Vagina (tissue), 2 donors: ENCODE measurements at regions not wholly inside any gene's neighbourhood (a gene's known extent, or its start where the extent isn't known, plus 50 kb on each side); places are given as distances from the start of the nearest gene placed in this dataset.

Experiments
- CTCF ChIP-seq, 3 experiments: fragments of 450-650 bp in 2 of 3; fragments of 200-600 bp in 1 of 3; sonication (generic) in 1 of 3; IDR thresholded peaks; one replicate each; pipeline ENCODE4 v1.5.1; 2017 to 2019; ENCODE audit warnings: antibody characterized with exemption in 3 of 3, mild to moderate bottlenecking in 2 of 3, moderate library complexity in 2 of 3
- POLR2A ChIP-seq, 2 donors: fragments of 450-650 bp; IDR thresholded peaks; one replicate each; pipeline ENCODE4 v1.6.1; 2017; ENCODE audit warnings: antibody characterized with exemption in 2 of 2, mild to moderate bottlenecking in 2 of 2, moderate library complexity in 2 of 2

GRCh38 chr5:72597456-72597948, 90.3 kb upstream of the ZNF366 start:
- no peak for TF ChIP-seq CTCF (IDR thresholded peaks at IDR 0.05)
- TF ChIP-seq POLR2A (IDR thresholded peaks at IDR 0.05): no peak
